ENCODE measurements at regions not wholly inside any gene's neighbourhood (a gene's known extent, or its start where the extent isn't known, plus 50 kb on each side); places are given as distances from the start of the nearest gene placed in this dataset.

DNA sequence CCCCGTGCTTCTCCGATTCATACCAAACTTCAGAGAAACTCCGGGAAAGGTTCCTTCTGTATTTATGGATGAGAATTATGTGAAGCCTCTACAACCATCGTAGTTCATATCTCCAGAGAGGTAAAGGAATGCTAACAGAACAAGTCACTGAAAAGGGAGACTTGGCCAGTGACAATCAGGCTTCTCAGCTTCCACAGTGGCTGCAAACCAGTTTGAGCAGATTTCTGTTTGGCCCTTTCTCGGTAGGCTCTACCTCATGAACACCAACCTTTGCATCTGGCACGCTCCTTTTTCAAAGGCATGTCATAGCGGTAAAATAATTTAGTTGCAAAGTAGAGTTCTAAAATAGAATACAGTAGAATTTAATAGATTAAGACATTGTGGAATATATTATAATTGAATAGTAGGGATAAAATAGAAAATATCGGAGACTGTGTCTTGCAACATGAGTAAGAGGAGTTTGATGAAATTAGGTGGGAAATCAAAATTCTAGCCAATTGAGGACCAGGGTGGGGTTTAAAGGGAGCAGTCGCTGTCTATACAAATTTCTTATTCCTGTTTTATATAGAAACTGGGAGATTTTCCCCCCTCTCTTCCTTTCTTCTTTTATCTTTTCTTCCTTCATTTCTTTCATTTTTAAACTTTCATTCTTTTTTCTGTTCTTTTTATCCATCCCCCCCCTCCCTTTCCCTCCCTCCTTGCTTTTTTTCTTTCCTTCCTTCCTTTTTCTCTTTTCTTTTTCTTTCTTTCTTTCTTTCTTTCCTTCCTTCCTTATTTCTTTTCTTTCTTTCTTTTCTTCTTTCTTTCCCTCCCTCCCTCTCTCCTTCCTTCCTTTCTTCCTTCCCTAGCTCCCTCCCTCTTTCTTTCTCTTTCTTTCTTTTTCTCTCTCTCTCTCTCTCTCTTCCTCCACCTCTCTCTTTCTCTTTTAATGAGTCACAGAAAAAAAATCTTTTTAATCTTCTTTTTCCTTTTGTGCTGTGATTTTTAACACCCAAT lies 161.5 kb upstream of the KLF6 start:
- TF ChIP-seq, protein P1, sequence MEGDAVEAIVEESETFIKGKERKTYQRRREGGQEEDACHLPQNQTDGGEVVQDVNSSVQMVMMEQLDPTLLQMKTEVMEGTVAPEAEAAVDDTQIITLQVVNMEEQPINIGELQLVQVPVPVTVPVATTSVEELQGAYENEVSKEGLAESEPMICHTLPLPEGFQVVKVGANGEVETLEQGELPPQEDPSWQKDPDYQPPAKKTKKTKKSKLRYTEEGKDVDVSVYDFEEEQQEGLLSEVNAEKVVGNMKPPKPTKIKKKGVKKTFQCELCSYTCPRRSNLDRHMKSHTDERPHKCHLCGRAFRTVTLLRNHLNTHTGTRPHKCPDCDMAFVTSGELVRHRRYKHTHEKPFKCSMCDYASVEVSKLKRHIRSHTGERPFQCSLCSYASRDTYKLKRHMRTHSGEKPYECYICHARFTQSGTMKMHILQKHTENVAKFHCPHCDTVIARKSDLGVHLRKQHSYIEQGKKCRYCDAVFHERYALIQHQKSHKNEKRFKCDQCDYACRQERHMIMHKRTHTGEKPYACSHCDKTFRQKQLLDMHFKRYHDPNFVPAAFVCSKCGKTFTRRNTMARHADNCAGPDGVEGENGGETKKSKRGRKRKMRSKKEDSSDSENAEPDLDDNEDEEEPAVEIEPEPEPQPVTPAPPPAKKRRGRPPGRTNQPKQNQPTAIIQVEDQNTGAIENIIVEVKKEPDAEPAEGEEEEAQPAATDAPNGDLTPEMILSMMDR (conservative IDR thresholded peaks at IDR 0.05; ENCODE audit: low read depth, low read length): no peak
- no peak for TF ChIP-seq EZH2phosphoT487 (IDR thresholded peaks at IDR 0.05; ENCODE audit: borderline replicate concordance, low read length)
- no peak for TF ChIP-seq EZH2 (IDR thresholded peaks at IDR 0.05; ENCODE audit: low read length, unreplicated experiment)

Data from PC-3 (cell line).